Choroid plexus epithelial cell (primary cell): ENCODE measurements at regions not wholly inside any gene's neighbourhood (a gene's known extent, or its start where the extent isn't known, plus 50 kb on each side); places are given as distances from the start of the nearest gene placed in this dataset.

Source experiments
- DNase-seq: peaks from one replicate; pipeline ENCODE4 v3.0.0-alpha.2; 2010; ENCODE audit warnings: low read depth
- H3K4me3 ChIP-seq: 2 replicates; pipeline ENCODE4 v1.5.1; 2011; ENCODE audit warnings: low read depth, mild to moderate bottlenecking, control low read depth, low read length, moderate library complexity
- CTCF ChIP-seq: conservative IDR thresholded peaks from 2 replicates; pipeline ENCODE4 v1.5.1; 2011; ENCODE audit warnings: low read depth, mild to moderate bottlenecking, control low read depth, inconsistent platforms, low read length, moderate library complexity

DNA sequence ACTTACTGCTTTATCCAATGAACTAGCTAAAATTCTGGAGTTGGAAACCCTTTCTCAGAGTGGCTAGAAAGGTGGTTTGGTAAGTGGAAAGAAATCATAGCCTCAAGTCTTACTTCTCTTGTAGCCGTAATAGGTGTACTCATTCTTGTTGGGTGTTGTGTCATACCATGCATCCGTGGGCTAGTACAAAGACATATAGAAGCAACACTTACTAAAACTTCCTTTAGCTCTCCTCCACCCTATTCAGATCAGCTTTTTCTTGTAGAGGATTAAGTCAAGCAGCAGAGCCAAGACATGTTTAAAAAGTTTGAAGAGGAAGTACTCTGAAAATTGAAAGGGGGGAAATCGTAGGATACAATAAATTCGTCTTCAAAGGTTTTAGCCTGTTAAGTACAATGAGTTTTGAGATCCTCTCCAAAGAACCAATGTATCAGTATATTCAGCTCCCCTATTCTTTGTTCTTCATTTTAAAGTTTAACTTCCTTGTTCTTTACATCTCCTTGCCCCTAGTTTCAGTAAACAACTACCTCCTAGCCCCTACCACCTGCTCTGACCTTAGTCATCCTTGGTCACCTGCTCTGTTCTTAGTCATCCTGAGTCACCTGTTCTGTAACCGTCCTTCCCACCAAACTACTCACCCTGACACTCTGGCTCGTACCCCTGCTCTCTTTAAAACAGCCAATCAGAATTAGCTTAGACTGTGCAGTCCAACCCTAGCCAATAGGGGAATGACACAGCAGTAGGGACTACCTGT, 62.1 kb upstream of the DEUP1 start:
- no peak for DNase-seq
- TF ChIP-seq CTCF, result no peak
- no peak overlapping the region for H3K4me3 ChIP-seq

DNA sequence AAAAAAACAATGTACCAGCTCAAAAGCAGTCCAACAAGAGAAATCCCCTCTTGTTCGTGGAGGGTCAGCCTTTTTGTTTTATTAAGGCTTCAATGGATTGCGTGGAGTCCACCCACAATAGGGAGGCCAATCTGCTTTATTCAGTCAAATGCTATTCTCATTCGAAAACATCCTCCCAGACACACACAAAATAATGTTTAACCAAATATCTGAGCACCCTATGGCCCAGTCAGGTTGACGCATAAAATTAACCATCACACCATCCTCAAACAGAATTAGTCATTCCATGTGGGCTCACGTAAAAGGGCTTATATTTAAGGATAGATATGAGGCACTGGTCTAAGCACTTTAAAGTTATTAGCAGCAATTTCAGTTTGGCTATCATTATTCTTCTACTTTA, 58.9 kb upstream of the DEUP1 start:
- no peak for TF ChIP-seq CTCF
- DNase-seq, result no peak

GRCh38 chr11:93274851-93275250, 55.7 kb upstream of the DEUP1 start:
- no peak overlapping the region for H3K4me3 ChIP-seq
- DNase-seq, result no peak
- TF ChIP-seq CTCF, result no peak

More for the DNA sequence above, 58.9 kb upstream of the DEUP1 start:
- H3K4me3 ChIP-seq, result no peak overlapping the region

- DNase-seq, result no peak
- TF ChIP-seq CTCF, result no peak
- no peak overlapping the region for H3K4me3 ChIP-seq
Measured at GRCh38 chr11:93278976-93279375, 51.6 kb upstream of the DEUP1 start.

DNA sequence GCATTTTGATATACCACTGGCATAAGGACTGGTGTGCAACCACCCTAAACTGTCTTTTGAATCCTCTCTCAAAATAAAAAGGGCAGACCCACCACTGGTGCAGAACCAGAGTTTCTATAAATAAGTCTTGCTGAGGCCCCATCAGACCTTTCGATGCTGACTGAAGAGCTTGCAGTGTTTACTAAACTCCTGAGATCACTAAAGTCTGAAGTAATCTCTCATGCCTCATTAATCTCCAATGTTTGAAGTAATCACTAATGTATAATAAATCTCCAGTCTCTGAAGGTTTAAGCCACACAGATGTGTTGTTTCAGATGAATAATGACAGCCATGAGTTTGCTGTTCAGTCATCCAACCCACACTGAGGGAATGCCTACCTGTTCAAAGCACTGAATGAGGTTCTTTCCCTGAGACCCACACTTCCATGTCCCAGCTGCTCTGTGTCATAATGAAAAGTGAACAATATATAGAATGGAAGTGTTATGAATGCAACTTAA, 50.6 kb upstream of the DEUP1 start:
- H3K4me3 ChIP-seq, result no peak overlapping the region
- no peak for DNase-seq
- no peak for TF ChIP-seq CTCF
